PC-9 (cell line): ENCODE measurements at regions not wholly inside any gene's neighbourhood (a gene's known extent, or its start where the extent isn't known, plus 50 kb on each side); places are given as distances from the start of the nearest gene placed in this dataset.

Source experiments
- BruUV-seq: library from RNA; stranded (reverse); fragments of 400-500 nt; replicated peaks from 2 replicates; lab custom pipeline; 2021; lab: Mats Ljungman, UMichigan
- CTCF ChIA-PET: fragments of 300-600 bp; sonication (Branson Sonifier 250); formaldehyde crosslinking; loops from one replicate; lab custom pipeline; 2022; ENCODE audit warnings: antibody characterized with exemption; lab: Charles Lee
- POLR2A ChIA-PET: fragments of 300-600 bp; sonication (Branson Sonifier 250); formaldehyde crosslinking; loops from one replicate; lab custom pipeline; 2022; ENCODE audit warnings: antibody characterized with exemption; ENCODE audit not compliant: unreplicated experiment; lab: Charles Lee
- DNase-seq, 2 experiments: peaks; one replicate each; pipeline versions ENCODE4 v3.0.0 to v3.0.0-alpha.2; 2015 to 2022; ENCODE audit warnings: mixed read lengths in 1 of 2
- H2AFZ ChIP-seq: fragments of 200-600 bp; sonication (generic); 2 replicates; pipeline ENCODE4 v1.8.1; 2017; ENCODE audit warnings: antibody characterized with exemption
- H3F3A ChIP-seq: fragments of 200-600 bp; sonication (generic); 2 replicates; pipeline ENCODE4 v1.8.1; 2017; ENCODE audit warnings: antibody characterized with exemption, mild to moderate bottlenecking, low read depth; ENCODE audit not compliant: insufficient read depth
- H3K27ac ChIP-seq: fragments of 200-600 bp; sonication (generic); 2 replicates; pipeline ENCODE4 v1.6.1; 2016; ENCODE audit warnings: mixed run types
- H3K27me3 ChIP-seq: fragments of 200-600 bp; sonication (generic); 2 replicates; pipeline ENCODE4 v1.6.1; 2016; ENCODE audit warnings: low read depth, mixed run types; ENCODE audit not compliant: insufficient read depth
- H3K36me3 ChIP-seq: fragments of 200-600 bp; sonication (generic); 2 replicates; pipeline ENCODE4 v1.6.1; 2016; ENCODE audit warnings: low read depth, mixed run types
- H3K4me1 ChIP-seq: fragments of 200-600 bp; sonication (generic); replicated peaks from 2 replicates; pipeline ENCODE4 v1.6.1; 2016; ENCODE audit warnings: mixed run types; ENCODE audit not compliant: insufficient read depth
- H3K4me2 ChIP-seq: fragments of 200-600 bp; sonication (generic); 2 replicates; pipeline ENCODE4 v1.6.1; 2017; ENCODE audit warnings: mixed run types
- H3K4me3 ChIP-seq: fragments of 200-600 bp; sonication (generic); 2 replicates; pipeline ENCODE4 v1.6.1; 2016; ENCODE audit warnings: mixed run types
- H3K79me2 ChIP-seq: fragments of 200-600 bp; sonication (generic); 2 replicates; pipeline ENCODE4 v1.6.1; 2017; ENCODE audit warnings: low read depth, mixed run types
- H3K9me2 ChIP-seq: fragments of 200-600 bp; sonication (generic); 2 replicates; pipeline ENCODE4 v1.8.1; 2017; ENCODE audit warnings: mild to moderate bottlenecking; ENCODE audit not compliant: insufficient read depth
- H3K9me3 ChIP-seq: fragments of 200-600 bp; sonication (generic); 2 replicates; pipeline ENCODE4 v1.8.1; 2016; ENCODE audit warnings: low read depth; ENCODE audit not compliant: insufficient read depth
- H4K20me1 ChIP-seq: fragments of 200-600 bp; sonication (generic); 2 replicates; pipeline ENCODE4 v1.8.1; 2017; ENCODE audit not compliant: insufficient read depth
- EZH2 ChIP-seq: fragments of 200-600 bp; sonication (generic); IDR thresholded peaks from 2 replicates; pipeline ENCODE4 v1.8.0; 2017; ENCODE audit warnings: antibody characterized with exemption, low read depth
- intact Hi-C: fragments of 100-400 bp; cut with micrococcal nuclease; formaldehyde crosslinking; loops from one replicate; pipeline ENCODE4 v1.10.0; 2022; ENCODE audit not compliant: unreplicated experiment
- TF ChIP-seq, protein P1 (sequence below): fragments of 200-600 bp; sonication (generic); conservative IDR thresholded peaks from 2 replicates; pipeline ENCODE4 v1.6.1; 2017; ENCODE audit warnings: mixed run types, antibody characterized with exemption, mild to moderate bottlenecking, moderate library complexity

DNA sequence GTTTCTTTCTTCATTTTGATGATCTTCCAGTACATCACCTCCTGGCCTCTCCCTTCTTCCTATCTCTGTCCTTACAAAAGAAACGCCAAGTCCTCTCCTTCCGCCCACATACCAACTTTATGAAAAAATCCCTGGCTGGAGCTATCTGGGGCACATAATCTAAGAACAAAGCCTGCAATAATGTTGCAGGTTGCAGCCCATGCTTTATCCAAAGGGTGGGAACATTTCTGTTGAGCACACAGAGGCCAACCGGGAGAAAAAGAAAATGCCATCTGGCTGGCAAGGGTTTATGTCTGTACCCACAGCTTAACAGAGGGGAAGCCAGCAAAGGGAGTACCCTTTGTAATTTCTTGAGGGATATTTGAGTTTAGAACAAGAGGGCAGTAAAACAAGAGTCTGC is 409.6 kb downstream of the SOX9 start:
- Histone ChIP-seq H3K79me2 (peaks cover 100% of the 10 kb centered on the region), H3K4me2 (no peak overlapping the region), H3K4me3 (no peak overlapping the region), H3K36me3 (no peaks in the 10 kb centered on the region), H3K27ac (no peak overlapping the region), H3F3A (peaks cover 3% of the 10 kb centered on the region; the same call in 1 of the 2 replicates), H2AFZ (no peak overlapping the region), H3K4me1 (no peaks in the 10 kb centered on the region), H3K27me3 (no peaks in the 10 kb centered on the region), H3K9me3 (peaks cover 7% of the 10 kb centered on the region; the same call in 1 of the 2 replicates), H3K9me2 (no peaks in the 10 kb centered on the region), H4K20me1 (peaks cover 16% of the 10 kb centered on the region)
- ChIA-PET CTCF (no interaction called here), POLR2A (interaction anchor here (0.7 kb wide), 1 partner anchor 42 kb away, joined by 3 read pairs; no protein-coding TSS in a partner anchor)
- no TSS peak for BruUV-seq
- intact Hi-C loops = no loop called here
- TF ChIP-seq EZH2 = no peak
- TF ChIP-seq, protein P1, sequence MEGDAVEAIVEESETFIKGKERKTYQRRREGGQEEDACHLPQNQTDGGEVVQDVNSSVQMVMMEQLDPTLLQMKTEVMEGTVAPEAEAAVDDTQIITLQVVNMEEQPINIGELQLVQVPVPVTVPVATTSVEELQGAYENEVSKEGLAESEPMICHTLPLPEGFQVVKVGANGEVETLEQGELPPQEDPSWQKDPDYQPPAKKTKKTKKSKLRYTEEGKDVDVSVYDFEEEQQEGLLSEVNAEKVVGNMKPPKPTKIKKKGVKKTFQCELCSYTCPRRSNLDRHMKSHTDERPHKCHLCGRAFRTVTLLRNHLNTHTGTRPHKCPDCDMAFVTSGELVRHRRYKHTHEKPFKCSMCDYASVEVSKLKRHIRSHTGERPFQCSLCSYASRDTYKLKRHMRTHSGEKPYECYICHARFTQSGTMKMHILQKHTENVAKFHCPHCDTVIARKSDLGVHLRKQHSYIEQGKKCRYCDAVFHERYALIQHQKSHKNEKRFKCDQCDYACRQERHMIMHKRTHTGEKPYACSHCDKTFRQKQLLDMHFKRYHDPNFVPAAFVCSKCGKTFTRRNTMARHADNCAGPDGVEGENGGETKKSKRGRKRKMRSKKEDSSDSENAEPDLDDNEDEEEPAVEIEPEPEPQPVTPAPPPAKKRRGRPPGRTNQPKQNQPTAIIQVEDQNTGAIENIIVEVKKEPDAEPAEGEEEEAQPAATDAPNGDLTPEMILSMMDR = no peak
- DNase-seq = no peak

DNA sequence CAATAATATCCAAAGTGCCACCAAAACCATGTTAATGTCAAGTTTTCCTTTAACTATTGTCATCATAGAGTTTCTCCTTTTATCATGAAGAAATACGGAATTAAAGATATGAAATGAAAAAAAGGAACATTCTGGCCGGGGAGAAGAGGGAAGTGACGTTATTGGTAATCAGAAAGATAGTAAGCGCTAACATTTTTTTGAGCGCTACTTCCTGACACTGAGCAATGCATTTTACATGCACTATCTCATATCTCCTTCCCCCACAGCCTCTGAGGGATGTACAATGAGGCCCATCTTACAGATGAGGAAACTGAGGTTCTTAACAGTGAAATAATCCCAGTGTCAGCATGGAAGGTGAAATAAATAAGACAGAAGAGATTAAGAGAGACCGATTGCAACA is 410.9 kb downstream of the SOX9 start:
- no peaks in the 10 kb centered on the region for H3K4me1 ChIP-seq
- peaks cover 16% of the 10 kb centered on the region for H4K20me1 ChIP-seq
- POLR2A ChIA-PET = no interaction called here
- no peak overlapping the region for H3K4me2 ChIP-seq
- DNase-seq = no peak
- no peak overlapping the region for H3K27ac ChIP-seq
- TF ChIP-seq EZH2 = no peak
- TF ChIP-seq, protein P1 = no peak
- CTCF ChIA-PET = no interaction called here
- no peaks in the 10 kb centered on the region for H3K9me2 ChIP-seq
- H2AFZ ChIP-seq = no peak overlapping the region
- H3K27me3 ChIP-seq = no peaks in the 10 kb centered on the region
- no peaks in the 10 kb centered on the region for H3K36me3 ChIP-seq
- intact Hi-C loops = no loop called here
- H3K4me3 ChIP-seq = no peak overlapping the region
- peaks cover 100% of the 10 kb centered on the region for H3K79me2 ChIP-seq
- H3K9me3 ChIP-seq = peaks cover 7% of the 10 kb centered on the region; the same call in 1 of the 2 replicates
- H3F3A ChIP-seq = no peaks in the 10 kb centered on the region; the same call in 1 of the 2 replicates
- BruUV-seq = no TSS peak

DNA sequence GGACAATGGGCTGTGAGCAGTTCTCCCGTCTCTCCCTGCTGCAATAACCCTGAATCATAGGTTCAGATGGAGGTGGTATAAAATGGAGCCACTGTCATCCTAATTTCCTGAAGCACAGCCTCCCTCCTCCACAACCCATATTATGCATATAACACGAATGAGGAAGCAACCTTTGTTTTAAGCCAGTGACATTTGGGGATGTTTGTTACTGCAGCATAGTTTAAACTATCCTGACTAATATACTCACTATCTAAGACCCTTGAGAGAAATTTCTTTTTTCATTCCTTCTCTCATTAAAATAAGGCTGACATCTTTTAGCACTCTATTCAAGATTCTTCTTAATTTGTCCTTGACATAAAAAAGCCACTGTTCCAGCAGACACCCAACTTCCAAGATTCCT is 413.4 kb downstream of the SOX9 start:
- no peak overlapping the region for H3K4me2 ChIP-seq
- H3K27ac ChIP-seq = no peak overlapping the region
- TF ChIP-seq, protein P1 = no peak
- TF ChIP-seq EZH2 = no peak
- H2AFZ ChIP-seq = no peak overlapping the region
- no peaks in the 10 kb centered on the region for H3K27me3 ChIP-seq
- H3K4me3 ChIP-seq = no peak overlapping the region
- no TSS peak for BruUV-seq
- peaks cover 1% of the 10 kb centered on the region; the same call in 1 of the 2 replicates for H3F3A ChIP-seq
- H3K36me3 ChIP-seq = no peaks in the 10 kb centered on the region
- H4K20me1 ChIP-seq = 0 out of 2 replicates have a peak, but pooled peaks cover 5% of the 10 kb centered on the region
- H3K9me3 ChIP-seq = peaks cover 7% of the 10 kb centered on the region; the same call in 1 of the 2 replicates
- ChIA-PET CTCF (no interaction called here), POLR2A (no interaction called here)
- no peak for DNase-seq
- peaks cover 7% of the 10 kb centered on the region for H3K4me1 ChIP-seq
- H3K9me2 ChIP-seq = no peaks in the 10 kb centered on the region
- peaks cover 100% of the 10 kb centered on the region for H3K79me2 ChIP-seq
- intact Hi-C loops = no loop called here
